ENCODE measurements at regions not wholly inside any gene's neighbourhood (a gene's known extent, or its start where the extent isn't known, plus 50 kb on each side); places are given as distances from the start of the nearest gene placed in this dataset.

DNA sequence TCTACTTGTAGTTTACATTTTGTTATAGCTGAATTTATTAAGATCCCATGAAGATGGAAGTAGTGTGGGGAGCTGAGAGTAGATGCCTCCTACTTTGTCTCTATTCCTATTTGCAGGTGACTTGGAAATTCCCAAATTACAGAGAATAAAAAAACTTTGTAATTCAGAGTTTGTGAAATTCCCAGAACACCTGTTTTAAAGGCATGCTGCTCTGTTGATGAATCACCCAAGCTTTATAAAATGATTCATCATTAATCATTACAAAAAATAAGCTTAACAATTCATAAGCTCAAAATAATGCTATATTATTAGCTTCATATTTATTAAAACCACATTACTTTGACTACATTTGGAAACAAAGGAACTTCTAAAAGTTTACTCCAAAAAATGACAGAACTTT is 856.3 kb downstream of the RPA4 start:
- no peaks in the 10 kb centered on the region for H3K36me3 ChIP-seq (ENCODE audit: low read depth)

DNA sequence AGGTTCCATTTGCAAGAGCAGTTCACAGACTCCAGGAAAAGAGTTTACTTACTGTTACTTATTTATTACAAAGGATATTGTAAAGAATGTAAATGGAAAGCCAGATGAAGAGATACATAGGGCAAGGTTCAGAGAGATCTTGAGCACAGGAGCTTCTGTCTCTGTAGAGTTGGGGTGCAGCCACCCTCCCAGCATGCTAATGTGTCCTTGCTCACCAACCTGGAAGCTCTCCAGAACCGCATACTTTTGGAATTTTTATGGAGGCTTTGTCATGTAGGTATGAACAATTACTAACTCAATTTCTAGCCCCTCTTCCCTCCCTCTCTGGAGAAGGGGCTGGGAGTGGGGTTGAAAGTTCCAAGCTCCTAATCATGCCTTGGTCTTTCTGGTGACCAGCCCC is 857.2 kb downstream of the RPA4 start:
- TF ChIP-seq, protein P1, sequence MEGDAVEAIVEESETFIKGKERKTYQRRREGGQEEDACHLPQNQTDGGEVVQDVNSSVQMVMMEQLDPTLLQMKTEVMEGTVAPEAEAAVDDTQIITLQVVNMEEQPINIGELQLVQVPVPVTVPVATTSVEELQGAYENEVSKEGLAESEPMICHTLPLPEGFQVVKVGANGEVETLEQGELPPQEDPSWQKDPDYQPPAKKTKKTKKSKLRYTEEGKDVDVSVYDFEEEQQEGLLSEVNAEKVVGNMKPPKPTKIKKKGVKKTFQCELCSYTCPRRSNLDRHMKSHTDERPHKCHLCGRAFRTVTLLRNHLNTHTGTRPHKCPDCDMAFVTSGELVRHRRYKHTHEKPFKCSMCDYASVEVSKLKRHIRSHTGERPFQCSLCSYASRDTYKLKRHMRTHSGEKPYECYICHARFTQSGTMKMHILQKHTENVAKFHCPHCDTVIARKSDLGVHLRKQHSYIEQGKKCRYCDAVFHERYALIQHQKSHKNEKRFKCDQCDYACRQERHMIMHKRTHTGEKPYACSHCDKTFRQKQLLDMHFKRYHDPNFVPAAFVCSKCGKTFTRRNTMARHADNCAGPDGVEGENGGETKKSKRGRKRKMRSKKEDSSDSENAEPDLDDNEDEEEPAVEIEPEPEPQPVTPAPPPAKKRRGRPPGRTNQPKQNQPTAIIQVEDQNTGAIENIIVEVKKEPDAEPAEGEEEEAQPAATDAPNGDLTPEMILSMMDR (IDR thresholded peaks at IDR 0.05; ENCODE audit: poor library complexity, severe bottlenecking): no peak
- peak; percentile 80; the same call in 2 of the 3 replicates for ATAC-seq (ENCODE audit: low read depth)
- no peaks in the 10 kb centered on the region for H3K36me3 ChIP-seq (ENCODE audit: low read depth)

More for the DNA sequence above, 856.3 kb downstream of the RPA4 start:
- Histone ChIP-seq H3K4me3 (ENCODE audit: severe bottlenecking) (no peak overlapping the region), H3K9me3 (ENCODE audit: severe bottlenecking) (no peaks in the 10 kb centered on the region), H3K27me3 (ENCODE audit: insufficient read depth, poor library complexity, severe bottlenecking) (no peaks in the 10 kb centered on the region), H3K4me1 (ENCODE audit: insufficient read depth, poor library complexity, severe bottlenecking) (peaks cover 7% of the 10 kb centered on the region), H3K27ac (ENCODE audit: poor library complexity, severe bottlenecking) (peak overlapping the region; percentile 62)
- peak; percentile 46; the same call in 1 of the 3 replicates for ATAC-seq (ENCODE audit: low read depth)
- DNase-seq (ENCODE audit: low spot score): no peak
- TF ChIP-seq, protein P1 (IDR thresholded peaks at IDR 0.05; ENCODE audit: poor library complexity, severe bottlenecking): no peak

DNA sequence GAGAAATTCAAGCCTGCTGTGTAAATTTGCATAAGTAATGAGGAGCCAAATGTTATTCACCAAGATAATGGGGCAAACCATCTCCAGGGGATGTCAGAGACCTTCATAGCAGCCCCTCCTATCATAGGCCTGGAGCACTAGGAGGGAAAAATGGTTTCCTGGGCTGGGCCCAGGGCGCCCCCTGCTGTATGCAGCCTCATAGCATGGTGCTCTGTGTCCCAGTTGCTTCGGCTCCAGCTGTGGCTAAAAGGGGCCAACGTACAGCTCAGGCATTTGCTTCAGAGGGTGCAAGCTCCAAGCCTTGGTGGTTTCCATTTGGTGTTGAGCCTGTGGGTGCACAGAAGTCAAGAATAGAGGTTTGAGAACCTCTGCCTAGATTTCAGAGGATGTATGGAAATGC is 859.3 kb downstream of the RPA4 start:
- no peak overlapping the region for H3K27ac ChIP-seq (ENCODE audit: poor library complexity, severe bottlenecking)
- ATAC-seq (ENCODE audit: low read depth) (no peak), DNase-seq (ENCODE audit: low spot score) (no peak)
- TF ChIP-seq, protein P1 (IDR thresholded peaks at IDR 0.05; ENCODE audit: poor library complexity, severe bottlenecking): no peak
- H3K36me3 ChIP-seq (ENCODE audit: low read depth): no peaks in the 10 kb centered on the region
- H3K4me1 ChIP-seq (ENCODE audit: insufficient read depth, poor library complexity, severe bottlenecking): peaks cover 7% of the 10 kb centered on the region
- H3K27me3 ChIP-seq (ENCODE audit: insufficient read depth, poor library complexity, severe bottlenecking): no peaks in the 10 kb centered on the region
- H3K4me3 ChIP-seq (ENCODE audit: severe bottlenecking): no peak overlapping the region
- no peaks in the 10 kb centered on the region for H3K9me3 ChIP-seq (ENCODE audit: severe bottlenecking)

More for the DNA sequence above, 857.2 kb downstream of the RPA4 start:
- no peaks in the 10 kb centered on the region for H3K9me3 ChIP-seq (ENCODE audit: severe bottlenecking)
- peak; percentile 10 for DNase-seq (ENCODE audit: low spot score)
- no peak overlapping the region for H3K4me3 ChIP-seq (ENCODE audit: severe bottlenecking)
- H3K4me1 ChIP-seq (ENCODE audit: insufficient read depth, poor library complexity, severe bottlenecking): peaks cover 7% of the 10 kb centered on the region
- peak overlapping the region; percentile 62 for H3K27ac ChIP-seq (ENCODE audit: poor library complexity, severe bottlenecking)
- no peaks in the 10 kb centered on the region for H3K27me3 ChIP-seq (ENCODE audit: insufficient read depth, poor library complexity, severe bottlenecking)

DNA sequence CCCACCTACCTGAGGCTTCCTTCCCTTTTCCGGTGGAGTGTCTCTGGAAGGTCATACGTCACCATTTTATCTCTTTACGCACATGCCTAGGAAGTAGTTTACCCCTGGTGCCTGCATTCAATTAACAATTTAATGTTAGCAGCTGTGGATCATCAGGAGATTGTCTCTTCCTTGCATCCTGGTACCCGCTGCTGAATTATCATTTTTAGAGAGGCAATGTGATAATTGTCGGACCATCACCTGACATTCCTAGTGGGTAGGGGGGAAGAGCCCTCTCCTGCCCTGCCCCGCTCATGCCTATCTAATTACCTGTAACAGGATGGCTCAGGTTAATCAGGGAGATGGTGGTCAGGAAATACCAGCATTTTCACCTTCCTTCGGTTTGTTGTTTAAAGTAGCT is 863.6 kb downstream of the RPA4 start:
- ATAC-seq (ENCODE audit: low read depth): no peak
- H3K4me3 ChIP-seq (ENCODE audit: severe bottlenecking): no peak overlapping the region
- TF ChIP-seq, protein P1 (IDR thresholded peaks at IDR 0.05; ENCODE audit: poor library complexity, severe bottlenecking): no peak
- no peaks in the 10 kb centered on the region for H3K27me3 ChIP-seq (ENCODE audit: insufficient read depth, poor library complexity, severe bottlenecking)
- H3K9me3 ChIP-seq (ENCODE audit: severe bottlenecking): no peaks in the 10 kb centered on the region
- H3K36me3 ChIP-seq (ENCODE audit: low read depth): no peaks in the 10 kb centered on the region
- no peaks in the 10 kb centered on the region for H3K4me1 ChIP-seq (ENCODE audit: insufficient read depth, poor library complexity, severe bottlenecking)
- H3K27ac ChIP-seq (ENCODE audit: poor library complexity, severe bottlenecking): no peak overlapping the region
- DNase-seq (ENCODE audit: low spot score): no peak

DNA sequence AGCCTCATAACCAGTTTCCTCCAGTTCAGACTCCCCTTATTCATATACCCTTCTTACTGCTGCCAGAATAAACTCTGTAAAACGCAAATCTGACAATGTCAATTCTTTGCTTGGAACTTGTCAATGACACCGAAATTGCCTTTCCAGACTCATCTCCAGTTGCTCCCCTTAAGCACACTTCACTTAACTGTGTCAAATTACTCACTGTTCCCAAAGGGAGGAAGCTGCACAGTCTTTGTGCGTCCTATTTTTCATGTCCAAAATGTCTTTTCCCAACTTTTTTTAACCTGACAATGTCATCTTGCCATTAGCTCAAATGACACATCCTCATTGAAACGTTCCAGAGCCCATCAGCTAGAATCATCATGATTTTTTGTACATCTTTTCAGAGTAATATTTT is 867.3 kb downstream of the RPA4 start:
- Histone ChIP-seq H3K4me1 (ENCODE audit: insufficient read depth, poor library complexity, severe bottlenecking) (no peaks in the 10 kb centered on the region), H3K9me3 (ENCODE audit: severe bottlenecking) (no peaks in the 10 kb centered on the region), H3K27me3 (ENCODE audit: insufficient read depth, poor library complexity, severe bottlenecking) (no peaks in the 10 kb centered on the region), H3K36me3 (ENCODE audit: low read depth) (no peaks in the 10 kb centered on the region), H3K4me3 (ENCODE audit: severe bottlenecking) (no peak overlapping the region), H3K27ac (ENCODE audit: poor library complexity, severe bottlenecking) (no peak overlapping the region)
- TF ChIP-seq, protein P1 (IDR thresholded peaks at IDR 0.05; ENCODE audit: poor library complexity, severe bottlenecking): no peak
- ATAC-seq (ENCODE audit: low read depth) (no peak), DNase-seq (ENCODE audit: low spot score) (no peak)
